ACC112 (cell line): ENCODE measurements at regions not wholly inside any gene's neighbourhood (a gene's known extent, or its start where the extent isn't known, plus 50 kb on each side); places are given as distances from the start of the nearest gene placed in this dataset.
A peak's percentile ranks its signal among the peaks of the same experiment; 100 is the strongest.
"Not testable (repeated sequence)": the region's sequence is repeated elsewhere in the genome, so short reads cannot be mapped to it uniquely, and the experiment has no call there.

Source experiments
- H2AFZ ChIP-seq: fragments of 200-600 bp; sonication (generic); one replicate; pipeline ENCODE4 v1.6.0; 2017; ENCODE audit warnings: antibody characterized with exemption, low read length; ENCODE audit not compliant: unreplicated experiment
- H3K27ac ChIP-seq: fragments of 200-600 bp; sonication (generic); 2 replicates; pipeline ENCODE4 v1.5.1; 2014; ENCODE audit warnings: low read depth, mild to moderate bottlenecking, antibody characterized with exemption, low read length, moderate library complexity
- H3K27me3 ChIP-seq: fragments of 200-600 bp; sonication (generic); 2 replicates; pipeline ENCODE4 v1.6.1; 2014; ENCODE audit warnings: mild to moderate bottlenecking, antibody characterized with exemption, low read length, moderate library complexity, mixed read lengths; ENCODE audit not compliant: insufficient read depth
- H3K36me3 ChIP-seq: fragments of 200-600 bp; sonication (generic); 2 replicates; pipeline ENCODE4 v1.6.1; 2016; ENCODE audit warnings: mild to moderate bottlenecking, antibody characterized with exemption, low read length, moderate library complexity, mixed read lengths; ENCODE audit not compliant: insufficient read depth
- H3K4me1 ChIP-seq: fragments of 200-600 bp; sonication (generic); one replicate; pipeline ENCODE4 v1.6.1; 2016; ENCODE audit warnings: low read length, mixed read lengths; ENCODE audit not compliant: insufficient read depth, unreplicated experiment, control insufficient read depth
- H3K4me3 ChIP-seq: fragments of 200-600 bp; sonication (generic); 2 replicates; pipeline ENCODE4 v1.5.1; 2014; ENCODE audit warnings: mild to moderate bottlenecking, low read depth, low read length
- H3K79me2 ChIP-seq: fragments of 200-600 bp; sonication (generic); one replicate; pipeline ENCODE4 v1.6.0; 2016; ENCODE audit warnings: low read length; ENCODE audit not compliant: control insufficient read depth, unreplicated experiment, insufficient read depth

GRCh38 chr6:140677781-140678528, 1303.5 kb upstream of the CITED2 start:
- no peak overlapping the region for H3K4me3 ChIP-seq
- no peaks in the 10 kb centered on the region for H3K36me3 ChIP-seq
- H3K79me2 ChIP-seq, result no peaks in the 10 kb centered on the region
- H2AFZ ChIP-seq, result no peak overlapping the region
- H3K27ac ChIP-seq, result no peak overlapping the region
- H3K4me1 ChIP-seq, result no peaks in the 10 kb centered on the region
- H3K27me3 ChIP-seq, result no peaks in the 10 kb centered on the region

DNA sequence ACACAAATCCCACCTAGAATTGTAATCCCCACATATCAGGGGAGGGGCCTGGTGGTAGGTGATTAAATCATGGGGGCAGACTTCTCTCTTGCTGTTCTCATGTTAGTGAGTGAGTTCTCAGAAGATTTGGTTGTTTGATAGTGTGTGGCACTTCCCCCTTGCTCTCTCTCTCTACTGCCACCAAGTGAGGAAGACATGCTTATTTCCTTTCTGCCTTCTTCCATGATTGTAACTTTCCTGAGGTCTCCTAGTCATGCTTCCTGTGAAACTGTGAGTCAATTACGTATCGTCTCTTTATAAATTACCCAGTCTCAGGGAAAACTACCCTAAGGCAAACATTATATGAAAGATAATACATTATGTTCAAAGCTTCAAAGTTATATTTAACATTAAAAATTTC, 1297.5 kb upstream of the CITED2 start:
- Histone ChIP-seq H3K79me2 (no peaks in the 10 kb centered on the region), H3K4me3 (no peak overlapping the region), H2AFZ (no peak overlapping the region), H3K27me3 (no peaks in the 10 kb centered on the region), H3K27ac (no peak overlapping the region), H3K4me1 (peaks cover 5% of the 10 kb centered on the region), H3K36me3 (no peaks in the 10 kb centered on the region)

- H2AFZ ChIP-seq, result peak overlapping the region; percentile 70
- H3K27me3 ChIP-seq, result no peaks in the 10 kb centered on the region
- no peak overlapping the region for H3K27ac ChIP-seq
These were observed 1295.6 kb upstream of the CITED2 start for GRCh38 chr6:140670021-140670420.

DNA sequence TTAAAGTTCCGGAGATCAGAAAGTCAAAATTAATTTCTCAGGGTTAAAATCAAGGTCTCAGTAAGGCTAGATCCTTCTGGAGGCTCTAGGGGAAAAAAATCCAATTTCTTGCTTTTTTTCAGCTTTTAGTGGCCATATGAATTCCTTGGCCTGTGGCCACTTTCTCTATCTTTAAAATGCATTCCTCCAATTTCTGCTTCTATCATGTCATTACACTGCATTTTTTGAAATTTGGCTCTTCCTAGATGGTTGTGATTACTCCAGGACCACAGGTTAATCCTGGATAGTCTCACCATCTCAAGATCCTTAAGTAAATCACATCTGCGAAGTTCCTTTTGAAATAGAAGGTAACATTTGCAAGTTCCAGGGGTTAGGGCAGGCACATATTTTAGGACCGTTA, 1294.9 kb upstream of the CITED2 start:
- Histone ChIP-seq H3K27me3 (no peaks in the 10 kb centered on the region), H3K4me3 (no peak overlapping the region), H3K4me1 (peaks cover 5% of the 10 kb centered on the region), H3K36me3 (no peaks in the 10 kb centered on the region), H2AFZ (peak overlapping the region; percentile 70), H3K79me2 (no peaks in the 10 kb centered on the region), H3K27ac (no peak overlapping the region)

More at GRCh38 chr6:140670021-140670420, 1295.6 kb upstream of the CITED2 start:
- Histone ChIP-seq H3K36me3 (no peaks in the 10 kb centered on the region), H3K4me1 (peaks cover 5% of the 10 kb centered on the region), H3K4me3 (no peak overlapping the region), H3K79me2 (no peaks in the 10 kb centered on the region)

DNA sequence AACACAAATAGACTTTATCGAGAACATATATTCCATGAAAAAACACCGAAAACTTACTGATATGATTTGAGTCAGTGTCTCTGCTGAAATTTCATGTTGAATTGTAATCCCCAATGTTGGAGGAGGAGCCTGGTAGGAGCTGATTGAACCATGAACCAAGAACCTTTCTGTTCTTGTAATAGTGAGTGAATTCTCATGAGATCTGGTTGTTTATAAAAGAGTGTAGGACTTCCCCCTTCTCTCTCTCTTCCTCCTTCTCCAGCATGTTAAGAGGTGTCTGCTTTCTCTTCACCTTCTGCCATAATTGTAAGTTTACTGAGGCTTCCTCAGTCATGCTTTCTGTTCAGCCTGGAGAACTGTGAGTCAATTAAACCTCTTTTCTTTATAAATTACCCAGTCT, 1289.3 kb upstream of the CITED2 start:
- H3K4me3 ChIP-seq, result no peak overlapping the region
- peaks cover 23% of the 10 kb centered on the region for H3K4me1 ChIP-seq
- no peaks in the 10 kb centered on the region for H3K27me3 ChIP-seq
- no peaks in the 10 kb centered on the region for H3K36me3 ChIP-seq
- no peak overlapping the region for H3K27ac ChIP-seq
- H2AFZ ChIP-seq, result peak overlapping the region; percentile 86
- no peaks in the 10 kb centered on the region for H3K79me2 ChIP-seq

DNA sequence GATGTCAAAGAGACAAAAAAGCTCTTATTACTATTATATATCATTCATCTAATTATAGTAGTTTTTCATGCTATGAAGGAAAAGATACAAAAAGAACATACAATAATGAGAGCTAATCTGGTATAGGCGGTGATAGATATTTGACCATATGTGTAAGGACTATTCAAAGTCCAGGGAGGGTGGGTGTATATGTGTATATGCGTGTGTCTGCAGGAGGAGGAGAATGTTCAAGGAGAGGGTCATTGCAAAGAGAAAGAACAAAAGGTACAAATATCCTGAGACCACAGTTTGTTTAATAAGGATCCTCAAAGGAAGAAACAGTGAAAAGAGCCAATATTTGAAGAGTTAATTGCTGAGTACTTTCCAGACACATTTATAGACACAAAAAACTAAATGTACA, 1288.6 kb upstream of the CITED2 start:
- H3K79me2 ChIP-seq, result no peaks in the 10 kb centered on the region
- no peak overlapping the region for H3K4me3 ChIP-seq
- H3K27me3 ChIP-seq, result no peaks in the 10 kb centered on the region
- H2AFZ ChIP-seq, result no peak overlapping the region
- H3K36me3 ChIP-seq, result no peaks in the 10 kb centered on the region
- H3K4me1 ChIP-seq, result peaks cover 23% of the 10 kb centered on the region
- H3K27ac ChIP-seq, result no peak overlapping the region

GRCh38 chr6:140661691-140662090, 1287.2 kb upstream of the CITED2 start:
- Histone ChIP-seq H3K27me3 (no peaks in the 10 kb centered on the region), H3K36me3 (no peaks in the 10 kb centered on the region), H3K27ac (no peak overlapping the region), H2AFZ (no peak overlapping the region), H3K4me3 (no peak overlapping the region), H3K79me2 (no peaks in the 10 kb centered on the region), H3K4me1 (peaks cover 23% of the 10 kb centered on the region)

DNA sequence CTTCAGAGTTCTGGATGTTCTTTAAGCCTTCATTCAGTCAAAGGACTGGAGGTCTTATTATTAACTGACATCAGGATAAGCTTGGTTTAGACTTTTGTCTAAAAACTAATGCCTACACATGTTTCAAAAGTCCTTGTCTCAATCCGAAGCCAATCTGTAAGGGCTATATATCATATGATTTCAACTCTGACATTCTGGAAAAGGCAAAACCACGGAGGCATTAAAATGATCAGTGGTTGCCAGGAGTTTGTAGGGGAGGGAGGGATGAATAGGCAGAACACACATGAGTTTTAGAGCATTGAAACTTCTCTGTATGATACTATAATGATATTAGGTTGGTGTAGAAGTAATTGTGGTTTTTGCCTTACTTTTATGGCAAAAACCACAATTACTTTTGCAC, 1285.8 kb upstream of the CITED2 start:
- H2AFZ ChIP-seq, result peak overlapping the region; percentile 15
- no peaks in the 10 kb centered on the region for H3K79me2 ChIP-seq
- H3K4me3 ChIP-seq, result no peak overlapping the region
- no peaks in the 10 kb centered on the region for H3K36me3 ChIP-seq
- peaks cover 23% of the 10 kb centered on the region for H3K4me1 ChIP-seq
- no peak overlapping the region for H3K27ac ChIP-seq
- H3K27me3 ChIP-seq, result no peaks in the 10 kb centered on the region

GRCh38 chr6:140653972-140654371, 1279.5 kb upstream of the CITED2 start:
- no peak overlapping the region for H3K4me3 ChIP-seq
- no peaks in the 10 kb centered on the region for H3K27me3 ChIP-seq
- no peaks in the 10 kb centered on the region for H3K4me1 ChIP-seq
- no peaks in the 10 kb centered on the region for H3K36me3 ChIP-seq
- H3K79me2 ChIP-seq, result no peaks in the 10 kb centered on the region
- H3K27ac ChIP-seq, result no peak overlapping the region
- H2AFZ ChIP-seq, result no peak overlapping the region

GRCh38 chr6:140653506-140653905, 1279.1 kb upstream of the CITED2 start:
- Histone ChIP-seq H3K4me3 (no peak overlapping the region), H2AFZ (no peak overlapping the region), H3K4me1 (no peaks in the 10 kb centered on the region), H3K27me3 (no peaks in the 10 kb centered on the region), H3K27ac (no peak overlapping the region), H3K36me3 (no peaks in the 10 kb centered on the region), H3K79me2 (no peaks in the 10 kb centered on the region)

DNA sequence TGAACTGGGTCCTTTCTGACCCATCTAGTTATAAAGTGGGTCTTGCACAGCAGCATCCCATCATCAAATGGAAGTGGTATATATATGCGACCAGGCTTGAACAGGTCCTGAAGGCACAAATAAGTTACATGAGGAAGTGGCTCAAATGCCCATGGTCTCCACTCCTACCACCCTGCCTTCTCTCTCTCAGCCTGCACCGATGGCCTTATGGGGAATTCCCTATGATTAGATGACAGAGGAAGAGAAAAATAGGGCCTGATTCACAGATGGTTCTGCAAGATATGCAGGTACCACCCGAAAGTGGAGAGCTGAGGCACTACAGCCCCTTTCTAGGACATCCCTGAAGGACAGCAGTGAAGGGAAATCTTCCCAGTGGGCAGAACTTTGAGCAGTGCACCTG, 1275.1 kb upstream of the CITED2 start:
- not testable (repeated sequence) for H2AFZ ChIP-seq, H3K4me1 ChIP-seq, H3K27ac ChIP-seq, H3K27me3 ChIP-seq, H3K36me3 ChIP-seq, H3K79me2 ChIP-seq, H3K4me3 ChIP-seq
